SU-DHL-6 (cell line): ENCODE measurements at regions not wholly inside any gene's neighbourhood (a gene's known extent, or its start where the extent isn't known, plus 50 kb on each side); places are given as distances from the start of the nearest gene placed in this dataset.

Experiments
- EZH2phosphoT487 ChIP-seq: fragments of 200-600 bp; sonication (generic), shearing (Covaris generic); conservative IDR thresholded peaks from 2 replicates; pipeline ENCODE4 v1.6.1; 2018; ENCODE audit warnings: mild to moderate bottlenecking, antibody characterized with exemption, low read length, moderate library complexity, mixed read lengths
- TF ChIP-seq, protein P1 (sequence below): fragments of 200-600 bp; sonication (generic); IDR thresholded peaks from one replicate; pipeline ENCODE4 v1.5.1; 2017; ENCODE audit warnings: antibody characterized with exemption, mild to moderate bottlenecking, low read length, moderate library complexity; ENCODE audit not compliant: insufficient read depth, poor library complexity, severe bottlenecking

DNA sequence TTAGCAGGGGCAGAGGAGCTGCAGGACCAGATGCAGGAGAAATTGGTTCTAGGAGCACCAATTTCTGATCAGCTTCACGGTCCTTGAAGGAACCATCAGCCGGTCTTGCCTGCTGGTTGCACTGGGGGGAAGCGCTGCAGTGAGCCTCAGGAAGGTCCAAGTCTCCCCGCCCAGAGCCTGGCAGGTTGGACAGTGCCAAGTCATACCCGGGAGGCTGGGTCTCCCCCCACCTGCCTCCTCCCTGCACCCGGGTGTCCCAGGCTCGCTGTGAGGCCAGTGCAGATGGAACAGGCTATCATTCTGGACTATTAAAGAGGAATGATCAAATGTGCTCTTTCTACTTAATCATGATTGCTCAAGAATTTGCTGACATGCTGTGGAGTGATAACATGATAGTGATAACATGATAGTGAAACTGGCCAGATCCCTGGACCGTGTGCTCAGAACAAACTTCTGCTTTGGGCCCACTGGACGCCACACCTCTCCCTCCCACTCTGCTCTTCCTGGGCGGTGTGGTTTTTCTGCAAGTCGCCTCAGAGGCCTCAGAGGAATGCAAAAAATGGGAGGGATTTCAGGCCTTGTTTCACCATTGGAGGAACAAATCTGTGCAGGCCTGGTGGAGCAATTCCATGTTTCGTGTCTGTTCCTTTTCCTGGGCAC is 236.0 kb downstream of the IRF8 start:
- TF ChIP-seq, protein P1, sequence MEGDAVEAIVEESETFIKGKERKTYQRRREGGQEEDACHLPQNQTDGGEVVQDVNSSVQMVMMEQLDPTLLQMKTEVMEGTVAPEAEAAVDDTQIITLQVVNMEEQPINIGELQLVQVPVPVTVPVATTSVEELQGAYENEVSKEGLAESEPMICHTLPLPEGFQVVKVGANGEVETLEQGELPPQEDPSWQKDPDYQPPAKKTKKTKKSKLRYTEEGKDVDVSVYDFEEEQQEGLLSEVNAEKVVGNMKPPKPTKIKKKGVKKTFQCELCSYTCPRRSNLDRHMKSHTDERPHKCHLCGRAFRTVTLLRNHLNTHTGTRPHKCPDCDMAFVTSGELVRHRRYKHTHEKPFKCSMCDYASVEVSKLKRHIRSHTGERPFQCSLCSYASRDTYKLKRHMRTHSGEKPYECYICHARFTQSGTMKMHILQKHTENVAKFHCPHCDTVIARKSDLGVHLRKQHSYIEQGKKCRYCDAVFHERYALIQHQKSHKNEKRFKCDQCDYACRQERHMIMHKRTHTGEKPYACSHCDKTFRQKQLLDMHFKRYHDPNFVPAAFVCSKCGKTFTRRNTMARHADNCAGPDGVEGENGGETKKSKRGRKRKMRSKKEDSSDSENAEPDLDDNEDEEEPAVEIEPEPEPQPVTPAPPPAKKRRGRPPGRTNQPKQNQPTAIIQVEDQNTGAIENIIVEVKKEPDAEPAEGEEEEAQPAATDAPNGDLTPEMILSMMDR, result no peak
- TF ChIP-seq EZH2phosphoT487, result no peak
